ENCODE measurements at regions not wholly inside any gene's neighbourhood (a gene's known extent, or its start where the extent isn't known, plus 50 kb on each side); places are given as distances from the start of the nearest gene placed in this dataset.

- Histone ChIP-seq H3K27me3 (no peaks in the 10 kb centered on the region), H3K4me3 (no peak overlapping the region), H3K9me3 (no peaks in the 10 kb centered on the region), H3K4me1 (no peaks in the 10 kb centered on the region), H3K9ac (no peak overlapping the region), H3K36me3 (no peaks in the 10 kb centered on the region), H3K4me2 (no peak overlapping the region), H3K27ac (no peak overlapping the region), H4K20me1 (no peaks in the 10 kb centered on the region)
- no peak for TF ChIP-seq Cebpa-rat (IDR thresholded peaks at IDR 0.05)
Observed at GRCh38 chr10:33627611-33628010, 293.1 kb upstream of the NRP1 start.

- Histone ChIP-seq H3K36me3 (no peaks in the 10 kb centered on the region), H3K27me3 (no peaks in the 10 kb centered on the region), H3K4me1 (no peaks in the 10 kb centered on the region), H3K27ac (no peak overlapping the region), H3K4me2 (no peak overlapping the region), H3K9me3 (no peaks in the 10 kb centered on the region), H3K4me3 (no peak overlapping the region), H3K9ac (no peak overlapping the region), H4K20me1 (no peaks in the 10 kb centered on the region)
- no peak for TF ChIP-seq Cebpa-rat (IDR thresholded peaks at IDR 0.05)
Observed at GRCh38 chr10:33626798-33627466, 292.5 kb upstream of the NRP1 start.

- H4K20me1 ChIP-seq, result no peaks in the 10 kb centered on the region
- no peak for TF ChIP-seq Cebpa-rat (IDR thresholded peaks at IDR 0.05)
Observed at GRCh38 chr10:33623669-33624068, 289.2 kb upstream of the NRP1 start.

GRCh38 chr10:33621101-33621500 is 286.6 kb upstream of the NRP1 start:
- TF ChIP-seq Cebpa-rat (IDR thresholded peaks at IDR 0.05), result no peak
- Histone ChIP-seq H3K4me2 (no peak overlapping the region), H4K20me1 (no peaks in the 10 kb centered on the region), H3K27ac (no peak overlapping the region), H3K4me1 (no peaks in the 10 kb centered on the region), H3K27me3 (no peaks in the 10 kb centered on the region), H3K4me3 (no peak overlapping the region), H3K36me3 (no peaks in the 10 kb centered on the region), H3K9me3 (no peaks in the 10 kb centered on the region), H3K9ac (no peak overlapping the region)

More at GRCh38 chr10:33623669-33624068, 289.2 kb upstream of the NRP1 start:
- Histone ChIP-seq H3K4me2 (no peak overlapping the region), H3K9ac (no peak overlapping the region), H3K4me3 (no peak overlapping the region), H3K27ac (no peak overlapping the region), H3K4me1 (no peaks in the 10 kb centered on the region), H3K36me3 (no peaks in the 10 kb centered on the region), H3K27me3 (no peaks in the 10 kb centered on the region), H3K9me3 (no peaks in the 10 kb centered on the region)

- no peak overlapping the region for H3K4me3 ChIP-seq
- no peaks in the 10 kb centered on the region for H4K20me1 ChIP-seq
- no peaks in the 10 kb centered on the region for H3K9me3 ChIP-seq
- no peak overlapping the region for H3K27ac ChIP-seq
- H3K27me3 ChIP-seq, result no peaks in the 10 kb centered on the region
- H3K4me1 ChIP-seq, result no peaks in the 10 kb centered on the region
- no peak overlapping the region for H3K9ac ChIP-seq
- no peak for TF ChIP-seq Cebpa-rat (IDR thresholded peaks at IDR 0.05)
- no peaks in the 10 kb centered on the region for H3K36me3 ChIP-seq
- no peak overlapping the region for H3K4me2 ChIP-seq
Observed at GRCh38 chr10:33618196-33618595, 283.7 kb upstream of the NRP1 start.

- no peaks in the 10 kb centered on the region for H3K27me3 ChIP-seq
- TF ChIP-seq Cebpa-rat (IDR thresholded peaks at IDR 0.05), result no peak
- no peak overlapping the region for H3K9ac ChIP-seq
- no peak overlapping the region for H3K4me3 ChIP-seq
- no peaks in the 10 kb centered on the region for H3K9me3 ChIP-seq
- no peaks in the 10 kb centered on the region for H4K20me1 ChIP-seq
- H3K4me2 ChIP-seq, result no peak overlapping the region
- no peaks in the 10 kb centered on the region for H3K36me3 ChIP-seq
- H3K27ac ChIP-seq, result no peak overlapping the region
- H3K4me1 ChIP-seq, result no peaks in the 10 kb centered on the region
Observed at GRCh38 chr10:33617381-33618080, 283.1 kb upstream of the NRP1 start.

GRCh38 chr10:33616956-33617355 is 282.5 kb upstream of the NRP1 start:
- Histone ChIP-seq H3K4me1 (no peaks in the 10 kb centered on the region), H3K9me3 (peaks cover 6% of the 10 kb centered on the region), H3K27ac (no peak overlapping the region), H4K20me1 (no peaks in the 10 kb centered on the region), H3K4me2 (no peak overlapping the region), H3K36me3 (no peaks in the 10 kb centered on the region), H3K4me3 (no peak overlapping the region), H3K9ac (no peak overlapping the region), H3K27me3 (no peaks in the 10 kb centered on the region)
- TF ChIP-seq Cebpa-rat (IDR thresholded peaks at IDR 0.05), result no peak

GRCh38 chr10:33612551-33612950 is 278.1 kb upstream of the NRP1 start:
- Histone ChIP-seq H3K4me1 (no peaks in the 10 kb centered on the region), H3K9ac (no peak overlapping the region), H3K36me3 (no peaks in the 10 kb centered on the region), H3K27me3 (no peaks in the 10 kb centered on the region), H3K4me2 (no peak overlapping the region), H3K4me3 (no peak overlapping the region), H3K9me3 (peaks cover 13% of the 10 kb centered on the region), H4K20me1 (no peaks in the 10 kb centered on the region), H3K27ac (no peak overlapping the region)
- no peak for TF ChIP-seq Cebpa-rat (IDR thresholded peaks at IDR 0.05)

- no peak overlapping the region for H3K4me3 ChIP-seq
- no peaks in the 10 kb centered on the region for H3K36me3 ChIP-seq
- no peaks in the 10 kb centered on the region for H3K4me1 ChIP-seq
- no peak overlapping the region for H3K27ac ChIP-seq
- no peak overlapping the region for H3K9ac ChIP-seq
- peaks cover 13% of the 10 kb centered on the region for H3K9me3 ChIP-seq
- no peak for TF ChIP-seq Cebpa-rat (IDR thresholded peaks at IDR 0.05)
- H3K4me2 ChIP-seq, result no peak overlapping the region
- H4K20me1 ChIP-seq, result no peaks in the 10 kb centered on the region
- H3K27me3 ChIP-seq, result no peaks in the 10 kb centered on the region
Observed at GRCh38 chr10:33612116-33612515, 277.6 kb upstream of the NRP1 start.

GRCh38 chr10:33611423-33611822 is 277.0 kb upstream of the NRP1 start:
- Histone ChIP-seq H3K4me1 (no peaks in the 10 kb centered on the region), H3K4me3 (no peak overlapping the region), H3K4me2 (no peak overlapping the region), H3K9ac (no peak overlapping the region), H3K27ac (no peak overlapping the region), H3K36me3 (no peaks in the 10 kb centered on the region), H3K27me3 (no peaks in the 10 kb centered on the region), H4K20me1 (no peaks in the 10 kb centered on the region), H3K9me3 (peaks cover 13% of the 10 kb centered on the region)
- TF ChIP-seq Cebpa-rat (IDR thresholded peaks at IDR 0.05), result no peak
